ENCODE measurements at regions not wholly inside any gene's neighbourhood (a gene's known extent, or its start where the extent isn't known, plus 50 kb on each side); places are given as distances from the start of the nearest gene placed in this dataset.

DNA sequence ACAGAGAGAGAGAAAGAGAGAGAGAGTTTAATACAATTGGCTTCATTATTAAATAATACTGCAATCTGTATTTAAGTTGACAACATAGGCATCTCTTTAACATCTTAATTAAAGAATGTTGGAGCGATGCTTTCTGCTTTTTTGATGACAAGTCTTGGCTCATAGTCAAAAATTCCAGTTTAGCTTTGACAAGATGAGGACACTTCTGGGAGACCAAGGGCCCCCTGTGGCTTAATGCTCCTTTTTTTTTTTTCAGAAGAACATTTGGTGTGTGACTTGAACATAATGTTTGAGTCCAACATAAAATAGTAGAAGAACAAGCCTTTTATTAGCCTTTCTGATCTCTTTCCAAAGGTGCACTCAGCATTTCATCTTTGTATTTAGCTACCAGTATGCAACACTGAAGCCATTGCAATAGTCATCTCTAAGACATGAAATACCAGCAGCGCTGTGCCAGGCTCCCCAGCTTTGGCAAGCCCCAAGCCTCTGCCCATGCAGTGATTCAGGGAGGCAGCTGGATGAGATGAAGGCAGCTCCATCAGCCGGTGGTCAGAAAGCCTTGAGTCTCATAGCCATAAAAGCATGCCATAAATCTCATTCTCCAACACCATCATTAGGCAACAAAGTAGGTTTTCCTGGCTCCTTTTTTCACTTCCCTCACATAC lies 349.4 kb upstream of the SEMA6D start (continued):
- TF ChIP-seq, protein P1, sequence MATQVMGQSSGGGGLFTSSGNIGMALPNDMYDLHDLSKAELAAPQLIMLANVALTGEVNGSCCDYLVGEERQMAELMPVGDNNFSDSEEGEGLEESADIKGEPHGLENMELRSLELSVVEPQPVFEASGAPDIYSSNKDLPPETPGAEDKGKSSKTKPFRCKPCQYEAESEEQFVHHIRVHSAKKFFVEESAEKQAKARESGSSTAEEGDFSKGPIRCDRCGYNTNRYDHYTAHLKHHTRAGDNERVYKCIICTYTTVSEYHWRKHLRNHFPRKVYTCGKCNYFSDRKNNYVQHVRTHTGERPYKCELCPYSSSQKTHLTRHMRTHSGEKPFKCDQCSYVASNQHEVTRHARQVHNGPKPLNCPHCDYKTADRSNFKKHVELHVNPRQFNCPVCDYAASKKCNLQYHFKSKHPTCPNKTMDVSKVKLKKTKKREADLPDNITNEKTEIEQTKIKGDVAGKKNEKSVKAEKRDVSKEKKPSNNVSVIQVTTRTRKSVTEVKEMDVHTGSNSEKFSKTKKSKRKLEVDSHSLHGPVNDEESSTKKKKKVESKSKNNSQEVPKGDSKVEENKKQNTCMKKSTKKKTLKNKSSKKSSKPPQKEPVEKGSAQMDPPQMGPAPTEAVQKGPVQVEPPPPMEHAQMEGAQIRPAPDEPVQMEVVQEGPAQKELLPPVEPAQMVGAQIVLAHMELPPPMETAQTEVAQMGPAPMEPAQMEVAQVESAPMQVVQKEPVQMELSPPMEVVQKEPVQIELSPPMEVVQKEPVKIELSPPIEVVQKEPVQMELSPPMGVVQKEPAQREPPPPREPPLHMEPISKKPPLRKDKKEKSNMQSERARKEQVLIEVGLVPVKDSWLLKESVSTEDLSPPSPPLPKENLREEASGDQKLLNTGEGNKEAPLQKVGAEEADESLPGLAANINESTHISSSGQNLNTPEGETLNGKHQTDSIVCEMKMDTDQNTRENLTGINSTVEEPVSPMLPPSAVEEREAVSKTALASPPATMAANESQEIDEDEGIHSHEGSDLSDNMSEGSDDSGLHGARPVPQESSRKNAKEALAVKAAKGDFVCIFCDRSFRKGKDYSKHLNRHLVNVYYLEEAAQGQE (IDR thresholded peaks at IDR 0.05; ENCODE audit: low read depth), result no peak
- no peak for TF ChIP-seq POLR2AphosphoS5 (IDR thresholded peaks at IDR 0.05; ENCODE audit: low read depth, low read length)

DNA sequence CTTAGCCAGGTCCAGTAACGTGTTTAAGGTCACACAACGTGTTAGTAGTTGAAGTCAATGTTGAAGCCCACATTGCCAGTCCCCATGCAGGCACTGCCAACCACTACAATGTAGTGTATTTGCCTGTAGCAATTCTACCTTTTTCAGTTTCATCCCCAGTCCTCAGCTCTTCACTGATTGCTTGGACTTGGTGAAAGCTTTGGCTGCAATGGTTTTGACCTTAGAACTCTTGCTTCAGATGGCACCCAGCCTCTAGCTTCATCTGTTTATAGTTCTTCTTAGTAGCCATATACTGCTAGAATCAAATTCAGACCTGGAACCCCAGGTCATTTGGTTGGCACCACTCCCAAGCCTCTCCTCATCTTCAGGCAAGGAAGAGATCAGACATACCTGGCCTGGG lies 345.4 kb upstream of the SEMA6D start:
- RAD21 ChIA-PET (ENCODE audit: low non-redundant PET in 1 of 2, low total read pairs in 2 of 2, uncharacterized antibody in 2 of 2, unreplicated experiment in 2 of 2), result no interaction called here
- no peak for DNase-seq (ENCODE audit: low read depth, low spot score)

More for the DNA sequence above, 345.4 kb upstream of the SEMA6D start:
- Histone ChIP-seq H3K36me3 (ENCODE audit: control insufficient read depth in 1 of 2, insufficient read depth in 2 of 2, low read length in 2 of 2) (no peaks in the 10 kb centered on the region), H3K4me3 (replicated peaks in 1 of 2; ENCODE audit: low read depth in 1 of 2, low read length in 2 of 2) (no peak overlapping the region), H3K9ac (ENCODE audit: low read length) (no peak overlapping the region), H4K20me1 (ENCODE audit: insufficient read depth) (no peaks in the 10 kb centered on the region), H3K27ac (ENCODE audit: low read depth, low read length) (no peak overlapping the region), H2AFZ (ENCODE audit: low read depth, low read length, poor library complexity, severe bottlenecking) (no peak overlapping the region), H3K9me3 (ENCODE audit: control insufficient read depth in 1 of 2, insufficient read depth in 1 of 2, low read depth in 1 of 2, low read length in 2 of 2) (peaks cover 15 to 17% of the 10 kb centered on the region in 2 experiments; a peak in 2 of 4 replicates), H3K4me1 (ENCODE audit: control insufficient read depth in 1 of 2, insufficient read depth in 2 of 2, low read length in 2 of 2) (no peaks in the 10 kb centered on the region), H3K9me2 (ENCODE audit: insufficient read depth) (no peaks in the 10 kb centered on the region), H3K27me3 (ENCODE audit: insufficient read depth, low read length) (no peaks in the 10 kb centered on the region), H3K4me2 (ENCODE audit: low read length) (no peak overlapping the region), H3K79me2 (ENCODE audit: insufficient read depth, low read length) (no peaks in the 10 kb centered on the region)
- ChIA-PET CTCF (no interaction called here), POLR2A (no interaction called here)
- no peak for TF ChIP-seq FOSL1 (IDR thresholded peaks at IDR 0.05; ENCODE audit: low read depth)
- TF ChIP-seq, protein P2, sequence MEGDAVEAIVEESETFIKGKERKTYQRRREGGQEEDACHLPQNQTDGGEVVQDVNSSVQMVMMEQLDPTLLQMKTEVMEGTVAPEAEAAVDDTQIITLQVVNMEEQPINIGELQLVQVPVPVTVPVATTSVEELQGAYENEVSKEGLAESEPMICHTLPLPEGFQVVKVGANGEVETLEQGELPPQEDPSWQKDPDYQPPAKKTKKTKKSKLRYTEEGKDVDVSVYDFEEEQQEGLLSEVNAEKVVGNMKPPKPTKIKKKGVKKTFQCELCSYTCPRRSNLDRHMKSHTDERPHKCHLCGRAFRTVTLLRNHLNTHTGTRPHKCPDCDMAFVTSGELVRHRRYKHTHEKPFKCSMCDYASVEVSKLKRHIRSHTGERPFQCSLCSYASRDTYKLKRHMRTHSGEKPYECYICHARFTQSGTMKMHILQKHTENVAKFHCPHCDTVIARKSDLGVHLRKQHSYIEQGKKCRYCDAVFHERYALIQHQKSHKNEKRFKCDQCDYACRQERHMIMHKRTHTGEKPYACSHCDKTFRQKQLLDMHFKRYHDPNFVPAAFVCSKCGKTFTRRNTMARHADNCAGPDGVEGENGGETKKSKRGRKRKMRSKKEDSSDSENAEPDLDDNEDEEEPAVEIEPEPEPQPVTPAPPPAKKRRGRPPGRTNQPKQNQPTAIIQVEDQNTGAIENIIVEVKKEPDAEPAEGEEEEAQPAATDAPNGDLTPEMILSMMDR (IDR thresholded peaks at IDR 0.05 in 2 of 3, conservative IDR thresholded peaks at IDR 0.05 in 1 of 3; ENCODE audit: borderline replicate concordance in 1 of 3, insufficient read depth in 1 of 3, low read depth in 2 of 3, low read length in 2 of 3), result no peak
- TF ChIP-seq EZH2phosphoT487 (IDR thresholded peaks at IDR 0.05; ENCODE audit: borderline replicate concordance), result no peak
- TF ChIP-seq, protein P3, sequence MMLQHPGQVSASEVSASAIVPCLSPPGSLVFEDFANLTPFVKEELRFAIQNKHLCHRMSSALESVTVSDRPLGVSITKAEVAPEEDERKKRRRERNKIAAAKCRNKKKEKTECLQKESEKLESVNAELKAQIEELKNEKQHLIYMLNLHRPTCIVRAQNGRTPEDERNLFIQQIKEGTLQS (IDR thresholded peaks at IDR 0.05), result no peak
- no peak for TF ChIP-seq JUND (IDR thresholded peaks at IDR 0.05)
- TF ChIP-seq EZH2 (IDR thresholded peaks at IDR 0.05), result no peak
- TF ChIP-seq RAD21 (IDR thresholded peaks at IDR 0.05; ENCODE audit: low read depth), result no peak
- no peak for TF ChIP-seq ZFX (IDR thresholded peaks at IDR 0.05)
- TF ChIP-seq, protein P4, sequence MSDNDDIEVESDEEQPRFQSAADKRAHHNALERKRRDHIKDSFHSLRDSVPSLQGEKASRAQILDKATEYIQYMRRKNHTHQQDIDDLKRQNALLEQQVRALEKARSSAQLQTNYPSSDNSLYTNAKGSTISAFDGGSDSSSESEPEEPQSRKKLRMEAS (IDR thresholded peaks at IDR 0.05), result no peak
- no peak for ATAC-seq
- no TSS peak for BruUV-seq (replicated peaks)
- intact Hi-C loops (cut with micrococcal nuclease), result no loop called here

Data from HCT116 (cell line).